ENCODE measurements at regions not wholly inside any gene's neighbourhood (a gene's known extent, or its start where the extent isn't known, plus 50 kb on each side); places are given as distances from the start of the nearest gene placed in this dataset.

- DNase-seq: no peak
Observed at GRCh38 chr2:49514201-49514600, 359.9 kb upstream of the FSHR start.

GRCh38 chr2:49490710-49491109 is 336.4 kb upstream of the FSHR start:
- no peak for DNase-seq

GRCh38 chr2:49487139-49487538 is 332.8 kb upstream of the FSHR start:
- DNase-seq: no peak

- DNase-seq: no peak
Observed at GRCh38 chr2:49480520-49480919, 326.2 kb upstream of the FSHR start.

GRCh38 chr2:49465157-49465831 is 311.0 kb upstream of the FSHR start:
- DNase-seq: no peak

- no peak for DNase-seq
Observed at GRCh38 chr2:49459314-49459993, 305.1 kb upstream of the FSHR start.

GRCh38 chr2:49444005-49444404 is 289.7 kb upstream of the FSHR start:
- DNase-seq: no peak

GRCh38 chr2:49426996-49427395 is 272.7 kb upstream of the FSHR start:
- no peak for DNase-seq

- no peak for DNase-seq
Observed at GRCh38 chr2:49416252-49416651, 261.9 kb upstream of the FSHR start.

GRCh38 chr2:49404108-49404507 is 249.8 kb upstream of the FSHR start:
- DNase-seq: peak in 12 of 58 donors; percentile 0 to 70 (median 4)

- no peak for DNase-seq
Observed at GRCh38 chr2:49403637-49404036, 249.3 kb upstream of the FSHR start.

GRCh38 chr2:49379406-49379805 is 225.1 kb upstream of the FSHR start:
- DNase-seq: no peak

- DNase-seq: no peak
Observed at GRCh38 chr2:49371128-49371701, 216.9 kb upstream of the FSHR start.

- DNase-seq: no peak
Observed at GRCh38 chr2:49369650-49370049, 215.3 kb upstream of the FSHR start.

GRCh38 chr2:49369101-49369500 is 214.8 kb upstream of the FSHR start:
- no peak for DNase-seq

- no peak for DNase-seq
Observed at GRCh38 chr2:49367003-49367402, 212.7 kb upstream of the FSHR start.

- DNase-seq: no peak
Observed at GRCh38 chr2:49360407-49360767, 206.1 kb upstream of the FSHR start.

GRCh38 chr2:49359721-49360406 is 205.5 kb upstream of the FSHR start:
- DNase-seq: peak in 1 of 58 donors; percentile 2

- no peak for DNase-seq
Observed at GRCh38 chr2:49355611-49356010, 201.3 kb upstream of the FSHR start.

- no peak for DNase-seq
Observed at GRCh38 chr2:49351560-49351959, 197.2 kb upstream of the FSHR start.

- DNase-seq: no peak
Observed at GRCh38 chr2:49343638-49344037, 189.3 kb upstream of the FSHR start.

- DNase-seq: no peak
Observed at GRCh38 chr2:49342156-49342555, 187.8 kb upstream of the FSHR start.
